ENCODE measurements at regions not wholly inside any gene's neighbourhood (a gene's known extent, or its start where the extent isn't known, plus 50 kb on each side); places are given as distances from the start of the nearest gene placed in this dataset.
"Not testable (repeated sequence)": the region's sequence is repeated elsewhere in the genome, so short reads cannot be mapped to it uniquely, and the experiment has no call there.

GRCh38 chr14:88983755-88984154 lies 159.3 kb downstream of the TTC8 start:
- peak; percentile 88 for DNase-seq (ENCODE audit: low spot score)

- no peak for DNase-seq (ENCODE audit: low spot score)
Measured at GRCh38 chr14:88985654-88986053, 161.2 kb downstream of the TTC8 start.

GRCh38 chr14:88986146-88986841 lies 161.8 kb downstream of the TTC8 start:
- DNase-seq (ENCODE audit: low spot score): peak; percentile 44

DNA sequence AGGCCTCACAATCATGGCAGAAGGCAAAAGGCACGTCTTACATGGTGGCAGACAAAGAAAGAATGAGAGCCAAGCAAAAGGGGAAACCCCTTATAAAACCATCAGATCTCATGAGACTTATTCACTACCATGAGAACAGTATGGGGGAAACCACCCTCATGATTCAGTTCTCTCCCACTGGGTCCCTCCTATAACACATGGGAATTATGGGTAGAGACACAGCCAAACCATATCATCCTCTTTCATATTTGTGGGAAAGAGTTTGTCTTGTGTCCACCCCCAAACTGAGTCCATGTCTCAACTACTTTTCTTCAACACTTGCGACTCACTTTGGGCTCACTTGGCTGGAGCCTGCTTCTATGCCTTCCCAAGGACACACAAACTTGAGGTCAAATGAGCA lies 162.5 kb downstream of the TTC8 start:
- not testable (repeated sequence) for DNase-seq (ENCODE audit: low spot score)

DNA sequence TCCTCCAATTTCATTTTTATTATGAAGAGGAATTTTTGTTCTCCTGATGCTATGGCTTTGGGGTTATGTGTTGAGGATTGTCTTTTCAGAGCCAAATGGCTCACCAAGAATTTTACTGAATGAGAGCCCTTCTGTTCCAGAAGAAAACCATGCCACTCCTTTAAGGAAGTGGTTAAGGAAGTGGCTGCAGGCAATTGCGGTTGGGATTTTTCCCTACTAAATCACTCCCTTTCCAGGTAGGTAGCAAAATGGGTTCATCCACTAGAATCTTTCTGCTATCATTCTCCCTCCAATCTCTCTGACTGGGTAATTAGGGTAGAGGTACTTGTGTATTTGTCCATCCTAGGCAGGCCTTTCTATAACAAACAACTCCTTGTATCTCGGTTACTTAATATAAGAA lies 163.1 kb downstream of the TTC8 start:
- DNase-seq (ENCODE audit: low spot score): no peak

DNA sequence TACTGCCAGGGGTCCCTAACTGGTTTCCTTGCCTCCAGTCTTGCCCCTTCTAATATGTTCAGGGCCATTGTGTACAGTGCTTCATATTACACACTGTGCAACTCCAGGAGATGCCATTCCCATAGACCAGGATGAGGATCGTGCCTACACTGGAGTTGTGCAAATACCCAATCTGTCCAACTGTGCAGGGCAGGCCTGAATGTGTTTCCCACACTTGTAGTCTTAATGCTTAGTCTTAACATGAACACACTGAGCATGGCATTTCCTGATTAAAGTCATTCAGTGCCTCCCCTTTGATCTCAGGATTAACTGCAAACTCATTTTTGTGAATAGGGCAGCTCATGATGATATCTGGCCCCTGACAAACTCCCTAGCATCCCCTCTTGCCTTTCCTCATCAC lies 165.5 kb downstream of the TTC8 start:
- no peak for DNase-seq (ENCODE audit: low spot score)

- DNase-seq (ENCODE audit: low spot score): no peak
Measured at GRCh38 chr14:88990856-88991255, 166.4 kb downstream of the TTC8 start.

DNA sequence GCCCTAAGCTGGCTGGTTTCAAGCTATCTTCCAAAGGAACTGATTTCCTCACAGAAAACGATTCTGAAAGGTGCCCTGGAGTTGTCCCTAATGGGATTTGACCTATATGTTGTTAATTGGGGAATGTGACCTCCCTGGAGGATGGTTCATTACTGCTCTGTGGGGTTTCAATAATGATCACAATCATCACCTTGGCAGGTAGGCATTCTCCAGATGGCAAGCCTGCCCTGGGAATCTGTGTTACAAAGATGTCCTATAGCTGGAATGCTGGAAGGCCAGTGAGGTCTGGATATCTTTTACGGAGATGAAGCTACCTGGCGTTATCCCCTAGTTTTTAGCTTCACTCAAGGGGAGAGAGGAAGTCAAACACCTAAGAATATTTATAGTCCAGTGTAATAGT lies 167.6 kb downstream of the TTC8 start:
- no peak for DNase-seq (ENCODE audit: low spot score)

GRCh38 chr14:88993946-88994345 lies 169.5 kb downstream of the TTC8 start:
- DNase-seq (ENCODE audit: low spot score): peak; percentile 12

DNA sequence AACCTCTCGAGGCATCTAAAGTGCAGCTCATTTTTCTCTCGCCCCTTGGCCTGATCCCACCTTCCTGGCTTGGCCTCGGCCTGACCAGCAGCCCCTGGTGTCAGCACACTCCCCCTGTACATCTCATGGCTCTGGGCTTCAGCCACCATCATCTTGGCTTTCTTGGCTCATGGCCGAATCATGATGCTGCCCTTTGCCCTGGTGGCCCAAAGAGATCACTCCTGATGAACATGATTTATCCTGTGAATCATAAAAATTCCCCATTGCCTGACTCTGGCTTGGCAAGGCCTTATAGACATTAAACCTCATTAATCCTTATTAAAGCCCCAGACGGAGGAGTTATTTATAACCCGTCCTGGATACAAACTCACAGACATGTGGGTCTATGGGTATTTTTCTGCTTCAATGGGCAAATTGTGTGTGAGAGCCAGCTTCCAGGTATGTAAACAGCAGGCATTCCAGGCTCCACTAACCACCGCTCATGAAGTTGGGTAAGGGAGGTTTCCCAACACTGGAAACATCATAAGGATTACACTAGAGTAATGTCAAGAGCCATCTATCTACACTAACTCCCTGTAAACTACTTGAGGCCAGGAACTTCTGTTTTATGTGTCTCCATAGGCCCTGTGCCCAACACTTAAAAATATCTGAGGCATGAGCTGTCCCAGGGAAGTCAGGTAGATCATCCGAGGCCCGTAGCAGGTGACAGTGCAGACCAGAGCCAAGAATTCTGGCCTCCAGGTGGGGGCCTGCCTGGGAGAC lies 171.2 kb downstream of the TTC8 start:
- peak; percentile 70 for DNase-seq (ENCODE audit: low spot score)

DNA sequence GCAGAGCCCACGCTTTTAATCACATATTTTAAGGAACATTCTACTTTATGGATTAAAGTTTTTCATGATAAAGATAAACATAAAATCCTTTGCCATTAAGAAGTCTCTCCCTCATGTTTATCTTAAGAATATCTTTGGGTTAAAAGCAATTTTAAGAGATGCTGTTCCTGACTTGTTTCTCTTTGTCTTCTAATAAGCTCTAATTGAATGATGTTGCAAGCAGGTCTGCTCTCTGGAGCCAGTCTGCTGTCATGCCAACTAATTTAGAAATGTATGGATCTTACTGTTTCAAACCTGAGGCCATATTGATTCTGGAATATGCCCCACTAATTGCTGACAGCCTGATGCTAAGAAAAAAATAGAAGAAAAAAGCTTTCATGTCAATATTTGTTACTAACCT lies 173.6 kb downstream of the TTC8 start:
- DNase-seq (ENCODE audit: low spot score): no peak

DNA sequence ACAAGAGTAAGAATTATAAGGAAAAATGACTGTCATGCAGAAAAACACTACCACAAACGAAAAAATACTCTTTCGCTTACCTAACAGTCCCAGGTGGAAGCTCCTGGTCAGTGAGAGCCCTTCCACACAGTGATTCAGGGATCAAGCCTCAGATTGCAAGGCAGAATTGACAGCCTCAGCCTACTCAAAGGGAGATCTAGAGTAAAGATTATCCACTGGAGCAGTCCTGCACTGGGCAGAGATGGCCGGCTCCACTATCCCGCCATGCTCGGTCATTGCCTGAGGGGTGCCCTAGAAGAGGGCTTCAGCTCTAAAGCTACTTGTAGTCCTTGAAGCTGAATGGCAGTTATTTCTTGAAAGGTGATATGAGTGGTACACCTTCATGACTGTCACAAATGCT lies 174.7 kb downstream of the TTC8 start:
- DNase-seq (ENCODE audit: low spot score): no peak

DNA sequence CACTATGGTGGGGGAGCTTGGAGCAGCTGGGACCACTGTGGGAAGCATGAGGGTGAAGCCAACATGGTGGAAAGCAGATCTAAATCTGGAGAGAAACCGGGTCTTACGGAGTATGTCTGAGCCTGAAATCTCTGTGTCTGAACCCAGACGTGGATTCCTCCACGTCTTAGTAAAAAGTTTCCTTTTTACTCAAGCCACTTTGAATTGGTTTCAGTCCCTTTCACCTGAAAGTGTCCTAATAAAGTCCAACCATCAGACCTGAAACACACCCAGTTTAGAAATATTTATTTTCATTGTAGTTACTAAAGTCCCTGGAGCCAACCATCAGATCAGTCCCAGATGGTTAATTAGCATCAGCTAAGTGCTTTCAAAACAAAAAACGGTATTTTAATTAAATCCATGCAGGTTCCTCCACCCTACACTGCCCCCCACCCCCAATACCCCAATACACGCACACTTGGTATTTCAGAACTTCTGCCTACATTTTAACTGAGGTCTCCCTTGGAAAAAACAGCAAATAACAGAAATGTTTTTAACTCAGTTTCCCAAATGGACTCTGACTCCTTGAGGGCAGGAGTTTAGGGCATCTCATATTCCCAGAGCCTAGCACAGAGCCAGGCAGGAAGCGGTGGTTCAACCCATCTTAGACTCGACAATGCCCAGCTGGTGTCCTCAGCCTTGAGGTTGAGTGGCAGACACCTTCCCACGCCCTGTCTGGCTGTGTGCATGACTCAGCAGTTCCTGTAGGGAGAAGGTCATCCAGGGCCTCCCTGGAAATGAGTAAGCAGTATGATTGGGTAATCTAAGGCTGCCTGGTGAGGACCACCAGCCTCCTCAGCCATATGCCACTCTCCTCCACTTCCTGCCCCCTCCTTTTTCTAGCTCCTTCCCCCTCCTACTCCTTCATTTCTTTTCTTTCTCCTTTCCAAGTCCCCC lies 175.8 kb downstream of the TTC8 start:
- DNase-seq (ENCODE audit: low spot score): peak; percentile 95

DNA sequence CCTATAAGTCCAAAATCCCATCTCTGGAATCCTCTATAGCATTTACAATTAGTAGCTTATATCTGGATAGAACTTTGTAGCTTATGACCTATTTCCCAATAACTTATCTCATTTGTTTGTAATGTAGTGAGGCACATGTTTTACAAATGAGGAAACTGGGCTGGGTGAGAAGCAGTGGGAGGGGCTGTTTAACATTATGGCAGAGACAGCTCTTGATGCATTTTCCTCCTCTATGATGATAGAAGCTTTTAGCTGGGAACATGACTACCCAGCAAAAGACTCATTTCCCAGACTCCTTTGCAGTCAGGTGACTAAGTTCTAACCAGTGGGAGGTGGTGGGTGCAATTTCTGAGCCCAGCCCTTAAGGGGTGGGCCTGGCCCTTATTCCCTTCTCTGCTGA lies 179.7 kb downstream of the TTC8 start:
- peak; percentile 30 for DNase-seq (ENCODE audit: low spot score)

- no peak for DNase-seq (ENCODE audit: low spot score)
Measured at GRCh38 chr14:89007906-89008305, 183.5 kb downstream of the TTC8 start.

DNA sequence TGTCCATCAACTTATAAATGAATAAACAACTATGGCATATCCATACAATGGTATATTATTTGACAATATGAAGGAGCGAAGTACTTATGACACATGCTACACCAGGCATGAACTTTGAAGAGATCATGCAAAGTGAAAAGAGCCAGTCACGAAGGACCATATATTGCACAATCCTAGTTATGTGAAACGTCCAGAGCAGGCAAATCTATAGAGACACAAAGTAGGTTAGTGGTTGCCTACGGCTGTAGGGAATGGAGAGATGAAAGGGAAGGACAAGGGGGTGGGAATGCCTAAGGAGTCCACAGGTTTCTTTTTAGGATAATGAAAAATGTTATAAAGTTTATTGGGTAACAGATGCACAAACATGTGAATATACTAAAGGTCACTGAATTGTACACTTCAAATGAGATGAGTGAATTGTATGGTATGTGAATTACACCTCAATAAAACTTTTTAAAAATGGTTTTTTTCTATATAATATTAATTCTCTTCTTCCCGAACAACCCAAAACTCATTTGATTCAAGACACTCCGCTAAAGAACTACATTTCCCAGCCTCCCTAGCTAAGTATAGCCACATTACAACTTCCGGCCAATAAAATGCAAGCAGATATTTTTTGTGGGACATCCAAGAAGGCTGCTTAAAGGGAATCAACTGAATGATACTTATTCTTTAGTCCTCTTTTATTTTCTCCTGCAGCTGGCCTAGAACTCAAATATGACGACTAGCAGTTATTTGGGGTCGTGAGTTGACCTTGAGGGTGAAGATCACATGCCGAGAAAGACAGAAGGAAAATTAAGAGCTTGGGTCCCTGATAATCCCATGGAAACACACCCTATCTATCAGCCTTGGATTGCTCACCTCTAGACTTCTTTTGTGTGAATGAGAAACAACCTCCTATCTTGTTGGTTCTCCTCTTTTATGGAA lies 187.2 kb downstream of the TTC8 start:
- DNase-seq (ENCODE audit: low spot score): no peak

- DNase-seq (ENCODE audit: low spot score): no peak
Measured at GRCh38 chr14:89012282-89013097, 188.0 kb downstream of the TTC8 start.

- DNase-seq (ENCODE audit: low spot score): peak; percentile 19
Measured at GRCh38 chr14:89013098-89013504, 188.7 kb downstream of the TTC8 start.

- DNase-seq (ENCODE audit: low spot score): no peak
Measured at GRCh38 chr14:89013698-89014568, 189.5 kb downstream of the TTC8 start.

DNA sequence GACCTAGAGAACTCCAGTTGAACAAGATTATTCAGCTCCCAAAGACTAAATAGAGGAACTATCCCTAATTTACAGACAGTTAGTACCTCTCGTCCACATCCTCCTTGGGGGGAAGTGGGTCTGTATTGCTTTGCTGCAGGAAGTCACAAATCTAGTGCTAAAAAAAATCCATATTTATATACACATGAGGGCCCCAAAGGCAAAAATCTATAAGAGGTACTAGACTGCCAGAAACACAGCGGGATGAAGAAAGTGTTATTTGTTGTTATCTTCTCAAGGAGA lies 190.1 kb downstream of the TTC8 start:
- no peak for DNase-seq (ENCODE audit: low spot score)
